ENCODE measurements at regions not wholly inside any gene's neighbourhood (a gene's known extent, or its start where the extent isn't known, plus 50 kb on each side); places are given as distances from the start of the nearest gene placed in this dataset.

GRCh38 chr11:111082664-111083063 lies 162.9 kb upstream of the POU2AF2 start:
- TF ChIP-seq CTCF (IDR thresholded peaks at IDR 0.05) (no peak), POLR2A (IDR thresholded peaks at IDR 0.05) (no peak)
